ENCODE measurements at regions not wholly inside any gene's neighbourhood (a gene's known extent, or its start where the extent isn't known, plus 50 kb on each side); places are given as distances from the start of the nearest gene placed in this dataset.

DNA sequence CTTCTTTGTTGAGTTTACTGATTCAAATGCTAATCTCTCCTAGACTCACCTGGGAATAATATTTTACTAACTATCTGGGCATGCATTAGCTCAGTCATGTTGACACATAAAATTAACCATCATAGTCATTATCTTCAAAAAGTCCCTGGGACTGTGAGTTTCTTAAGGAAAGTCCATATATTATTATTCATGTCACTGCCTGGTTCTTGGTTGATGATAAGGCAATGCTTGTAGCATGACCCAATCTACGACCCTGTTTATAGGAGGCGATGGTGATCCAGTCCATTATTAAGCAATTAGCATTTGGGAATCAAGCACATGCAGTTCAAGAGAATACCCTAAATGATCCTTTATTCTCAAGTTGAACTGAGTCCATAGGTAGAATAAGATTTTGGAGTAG is 54.8 kb upstream of the MPHOSPH6 start:
- dilution Hi-C loops (cut with HindIII; ENCODE audit: low sequenced_read_pairs, unreplicated experiment) = no loop called here

More for the DNA sequence above, 54.8 kb upstream of the MPHOSPH6 start:
- H3K56ac ChIP-seq (ENCODE audit: extremely low read depth, insufficient read depth, low read length) = no peak overlapping the region
- H2BK5ac ChIP-seq (ENCODE audit: low read depth, low read length, poor library complexity, severe bottlenecking) = no peak overlapping the region
- no peaks in the 10 kb centered on the region for H3K36me3 ChIP-seq (ENCODE audit: control insufficient read depth, insufficient read depth, low read length)
- H3K9me1 ChIP-seq (ENCODE audit: insufficient read depth, low read length) = peaks cover 6% of the 10 kb centered on the region
- H3K4me3 ChIP-seq (ENCODE audit: insufficient read depth, low read depth, low read length) = no peak overlapping the region
- H3K79me1 ChIP-seq (ENCODE audit: low read depth in 1 of 2, low read length in 2 of 2) = no peaks in the 10 kb centered on the region
- no peak overlapping the region for H4K8ac ChIP-seq (ENCODE audit: low read depth in 2 of 2, low read length in 2 of 2)
- no peak overlapping the region for H2BK15ac ChIP-seq (ENCODE audit: low read depth, low read length)
- H3K4ac ChIP-seq (ENCODE audit: low read depth, low read length) = no peak overlapping the region
- H4K5ac ChIP-seq (ENCODE audit: low read depth, low read length) = no peak overlapping the region
- no peak overlapping the region for H3K14ac ChIP-seq (replicated peaks; ENCODE audit: low read depth, low read length)
- POLR2A ChIA-PET (ENCODE audit: unreplicated experiment) = no interaction called here
- DNase-seq (no peak), ATAC-seq (ENCODE audit: low read depth) (no peak)
- no peak overlapping the region for H3K4me2 ChIP-seq (ENCODE audit: low read depth, low read length)
- H3K27ac ChIP-seq (ENCODE audit: insufficient read depth, low read length) = no peak overlapping the region
- no peak for TF ChIP-seq NFE2L2 (IDR thresholded peaks at IDR 0.05; ENCODE audit: low read depth, low read length)
- no peak for TF ChIP-seq POLR2A (IDR thresholded peaks at IDR 0.05; ENCODE audit: low read depth, low read length)
- no peak for TF ChIP-seq CEBPB (IDR thresholded peaks at IDR 0.05; ENCODE audit: low read depth, low read length)
- TF ChIP-seq, protein P1, sequence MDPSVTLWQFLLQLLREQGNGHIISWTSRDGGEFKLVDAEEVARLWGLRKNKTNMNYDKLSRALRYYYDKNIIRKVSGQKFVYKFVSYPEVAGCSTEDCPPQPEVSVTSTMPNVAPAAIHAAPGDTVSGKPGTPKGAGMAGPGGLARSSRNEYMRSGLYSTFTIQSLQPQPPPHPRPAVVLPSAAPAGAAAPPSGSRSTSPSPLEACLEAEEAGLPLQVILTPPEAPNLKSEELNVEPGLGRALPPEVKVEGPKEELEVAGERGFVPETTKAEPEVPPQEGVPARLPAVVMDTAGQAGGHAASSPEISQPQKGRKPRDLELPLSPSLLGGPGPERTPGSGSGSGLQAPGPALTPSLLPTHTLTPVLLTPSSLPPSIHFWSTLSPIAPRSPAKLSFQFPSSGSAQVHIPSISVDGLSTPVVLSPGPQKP (IDR thresholded peaks at IDR 0.05; ENCODE audit: borderline replicate concordance, low read depth, low read length) = no peak
- TF ChIP-seq SMC3 (IDR thresholded peaks at IDR 0.05; ENCODE audit: low read depth, low read length) = no peak
- no peak for TF ChIP-seq MAFK (IDR thresholded peaks at IDR 0.05; ENCODE audit: low read depth, low read length)
- no peaks in the 10 kb centered on the region for H3K9me3 ChIP-seq (ENCODE audit: control insufficient read depth, insufficient read depth, low read length)
- CTCF ChIA-PET = interaction anchor here (0.7 kb wide), 1 partner anchor 25 kb away, joined by 3 read pairs; no protein-coding TSS in a partner anchor
- H2AK5ac ChIP-seq (ENCODE audit: low read depth, low read length) = no peak overlapping the region
- no peak overlapping the region for H2AFZ ChIP-seq (replicated peaks; ENCODE audit: low read length, poor library complexity)
- H3K18ac ChIP-seq (ENCODE audit: low read depth, low read length) = no peak overlapping the region
- no peaks in the 10 kb centered on the region for H4K20me1 ChIP-seq (ENCODE audit: insufficient read depth, low read length)
- no peak overlapping the region for H4K91ac ChIP-seq (ENCODE audit: insufficient read depth, low read depth, low read length)
- H3K9ac ChIP-seq (ENCODE audit: low read depth, low read length) = no peak overlapping the region
- in situ Hi-C loops (cut with MboI; ENCODE audit: low sequenced_read_pairs) = loop anchor here (5.0 kb wide), 2 partner anchors 193 to 283 kb away; no protein-coding TSS in a partner anchor
- BruUV-seq (replicated peaks) = no TSS peak
- no peak overlapping the region for H2BK20ac ChIP-seq (ENCODE audit: low read depth, low read length)
- no CpG with 5 or more reads among the region's 2 CpGs for WGBS, 2 experiments (ENCODE audit: extremely low coverage in 2 of 2, insufficient read length in 1 of 2)
- H2AK9ac ChIP-seq (replicated peaks; ENCODE audit: low read depth, low read length, poor library complexity) = no peak overlapping the region
- intact Hi-C loops (cut with micrococcal nuclease) = no loop called here
- H3K4me1 ChIP-seq (ENCODE audit: control insufficient read depth, insufficient read depth, low read length) = peaks cover 2% of the 10 kb centered on the region; the same call in 1 of the 2 replicates
- no peak overlapping the region for H2BK120ac ChIP-seq (ENCODE audit: low read depth, low read length)
- peaks cover 3% of the 10 kb centered on the region; the same call in 1 of the 2 replicates for H3K27me3 ChIP-seq (ENCODE audit: control insufficient read depth, insufficient read depth, low read length)
- no peak overlapping the region for H3K23ac ChIP-seq (ENCODE audit: low read depth, low read length)
